Right ventricle myocardium inferior (tissue), 1 donor: ENCODE measurements at regions not wholly inside any gene's neighbourhood (a gene's known extent, or its start where the extent isn't known, plus 50 kb on each side); places are given as distances from the start of the nearest gene placed in this dataset.

Source experiments
- ATAC-seq: fragments of 200-7000 bp; cut with Tn5 transposase; one replicate; pipeline ENCODE4 v1.9.1; 2020; ENCODE audit warnings: mild to moderate bottlenecking, moderate library complexity
- DNase-seq: peaks from one replicate; pipeline ENCODE4 v3.0.0; 2021; ENCODE audit errors: missing footprints
- intact Hi-C: fragments of 100-400 bp; cut with DNase I; formaldehyde crosslinking; loops from one replicate; pipeline ENCODE4 v1.11.0; 2022
- donor health status: DM: no; HTN: yes; CAD: no; lungs with severe emphysema.

- DNase-seq (no peak), ATAC-seq (no peak)
- intact Hi-C loops = no loop called here
These were observed 182.8 kb upstream of the C1QTNF7 start for GRCh38 chr4:15245006-15245530.

GRCh38 chr4:15250021-15250441, 177.8 kb upstream of the C1QTNF7 start:
- intact Hi-C loops = no loop called here
- ATAC-seq (peak; percentile 96), DNase-seq (no peak)

GRCh38 chr4:15253349-15253748, 174.5 kb upstream of the C1QTNF7 start:
- intact Hi-C loops = no loop called here
- DNase-seq (no peak), ATAC-seq (no peak)

GRCh38 chr4:15254236-15254880, 173.5 kb upstream of the C1QTNF7 start:
- ATAC-seq (no peak), DNase-seq (peak; percentile 71)
- intact Hi-C loops = no loop called here

- intact Hi-C loops = no loop called here
- DNase-seq = no peak
These were observed 172.3 kb upstream of the C1QTNF7 start for GRCh38 chr4:15255537-15255936.

GRCh38 chr4:15260758-15261157, 167.1 kb upstream of the C1QTNF7 start:
- DNase-seq = no peak
- ATAC-seq = no peak
- intact Hi-C loops = no loop called here

More at GRCh38 chr4:15255537-15255936, 172.3 kb upstream of the C1QTNF7 start:
- no peak for ATAC-seq

GRCh38 chr4:15262396-15262795, 165.4 kb upstream of the C1QTNF7 start:
- intact Hi-C loops = no loop called here
- ATAC-seq (no peak), DNase-seq (no peak)

- DNase-seq (no peak), ATAC-seq (no peak)
- intact Hi-C loops = no loop called here
These were observed 157.6 kb upstream of the C1QTNF7 start for GRCh38 chr4:15270201-15270600.

- ATAC-seq (no peak), DNase-seq (no peak)
- intact Hi-C loops = no loop called here
These were observed 141.8 kb upstream of the C1QTNF7 start for GRCh38 chr4:15286041-15286440.

GRCh38 chr4:15291122-15291521, 136.7 kb upstream of the C1QTNF7 start:
- DNase-seq = no peak
- no peak for ATAC-seq
- intact Hi-C loops = no loop called here

GRCh38 chr4:15293711-15294110, 134.1 kb upstream of the C1QTNF7 start:
- ATAC-seq (no peak), DNase-seq (no peak)
- intact Hi-C loops = no loop called here

GRCh38 chr4:15294202-15294601, 133.6 kb upstream of the C1QTNF7 start:
- DNase-seq = no peak
- intact Hi-C loops = no loop called here
- ATAC-seq = no peak

- no peak for ATAC-seq
- intact Hi-C loops = no loop called here
- no peak for DNase-seq
These were observed 133.0 kb upstream of the C1QTNF7 start for GRCh38 chr4:15294832-15295231.

- intact Hi-C loops = no loop called here
- no peak for DNase-seq
These were observed 132.2 kb upstream of the C1QTNF7 start for GRCh38 chr4:15295421-15296162.

GRCh38 chr4:15297344-15297743, 130.5 kb upstream of the C1QTNF7 start:
- ATAC-seq = no peak
- intact Hi-C loops = no loop called here
- no peak for DNase-seq

More at GRCh38 chr4:15295421-15296162, 132.2 kb upstream of the C1QTNF7 start:
- no peak for ATAC-seq

- intact Hi-C loops = no loop called here
- ATAC-seq (no peak), DNase-seq (no peak)
These were observed 128.2 kb upstream of the C1QTNF7 start for GRCh38 chr4:15299627-15300026.

GRCh38 chr4:15303052-15303641, 124.7 kb upstream of the C1QTNF7 start:
- DNase-seq = no peak
- no peak for ATAC-seq
- intact Hi-C loops = no loop called here

GRCh38 chr4:15314974-15315373, 112.9 kb upstream of the C1QTNF7 start:
- DNase-seq = no peak
- intact Hi-C loops = no loop called here
- ATAC-seq = no peak

- intact Hi-C loops = no loop called here
- DNase-seq (no peak), ATAC-seq (no peak)
These were observed 110.6 kb upstream of the C1QTNF7 start for GRCh38 chr4:15317246-15317645.
